Neuronal stem cell (in vitro differentiated cells): ENCODE measurements at regions not wholly inside any gene's neighbourhood (a gene's known extent, or its start where the extent isn't known, plus 50 kb on each side); places are given as distances from the start of the nearest gene placed in this dataset.

ENCODE experiments used
- DNase-seq: peaks from one replicate; pipeline ENCODE4 v3.0.0-alpha.2; 2013; ENCODE audit warnings: low spot score
- H2AFZ ChIP-seq: one replicate; pipeline ENCODE4 v1.6.1; 2013; ENCODE audit warnings: mild to moderate bottlenecking, low read length, inconsistent platforms
- H2AK5ac ChIP-seq: 2 replicates; pipeline ENCODE4 v1.6.1; 2013; ENCODE audit warnings: low read depth, mild to moderate bottlenecking, inconsistent platforms, low read length, moderate library complexity, mixed read lengths
- H2BK120ac ChIP-seq: 2 replicates; pipeline ENCODE4 v1.6.1; 2013; ENCODE audit warnings: low read depth, mild to moderate bottlenecking, inconsistent platforms, low read length, moderate library complexity, mixed read lengths
- H2BK12ac ChIP-seq: one replicate; pipeline ENCODE4 v1.6.1; 2013; ENCODE audit warnings: low read length, inconsistent platforms
- H2BK15ac ChIP-seq: 2 replicates; pipeline ENCODE4 v1.6.1; 2013; ENCODE audit warnings: mild to moderate bottlenecking, low read length, inconsistent platforms, mixed read lengths
- H2BK5ac ChIP-seq: one replicate; pipeline ENCODE4 v1.6.1; 2013; ENCODE audit warnings: inconsistent platforms, mild to moderate bottlenecking, low read length, moderate library complexity
- H3K14ac ChIP-seq: one replicate; pipeline ENCODE4 v1.6.1; 2013; ENCODE audit warnings: low read length, inconsistent platforms
- H3K18ac ChIP-seq: 2 replicates; pipeline ENCODE4 v1.6.1; 2013; ENCODE audit warnings: low read length, inconsistent platforms
- H3K23ac ChIP-seq: 2 replicates; pipeline ENCODE4 v1.6.1; 2013; ENCODE audit warnings: low read depth, mild to moderate bottlenecking, mixed read lengths, low read length, inconsistent platforms; ENCODE audit not compliant: poor library complexity
- H3K27ac ChIP-seq: replicated peaks from 3 replicates; pipeline ENCODE4 v1.5.1; 2013; ENCODE audit warnings: low read length, inconsistent platforms
- H3K27me3 ChIP-seq, 3 experiments: 2 replicates each; pipeline ENCODE4 v1.6.1; 2013; ENCODE audit warnings: low read length in 3 of 3, mild to moderate bottlenecking in 2 of 3, inconsistent platforms in 1 of 3, low read depth in 1 of 3, mixed read lengths in 1 of 3, moderate library complexity in 1 of 3; ENCODE audit not compliant: control insufficient read depth in 3 of 3, insufficient read depth in 3 of 3
- H3K36me3 ChIP-seq, 2 donors: replicated peaks in 1 of 2; 2 replicates each; pipeline ENCODE4 v1.6.1; 2013; ENCODE audit warnings: low read length in 2 of 2; ENCODE audit not compliant: control insufficient read depth in 2 of 2, insufficient read depth in 2 of 2
- H3K4ac ChIP-seq: 2 replicates; pipeline ENCODE4 v1.6.1; 2013; ENCODE audit warnings: inconsistent platforms, mild to moderate bottlenecking, low read length, moderate library complexity
- H3K4me1 ChIP-seq, 2 donors: 1 replicate in 1 of 2; 2 replicates in 1 of 2; pipeline ENCODE4 v1.6.1; 2013; ENCODE audit warnings: low read length in 2 of 2, low read depth in 1 of 2; ENCODE audit not compliant: control insufficient read depth in 2 of 2, insufficient read depth in 1 of 2
- H3K4me2 ChIP-seq: one replicate; pipeline ENCODE4 v1.6.1; 2013; ENCODE audit warnings: mild to moderate bottlenecking, low read length, inconsistent platforms; ENCODE audit not compliant: insufficient read depth, poor library complexity, severe bottlenecking
- H3K4me3 ChIP-seq, 2 donors: 2 replicates each; pipeline ENCODE4 v1.5.1; 2013; ENCODE audit warnings: low read length in 2 of 2, mild to moderate bottlenecking in 2 of 2, inconsistent platforms in 1 of 2, moderate library complexity in 1 of 2
- H3K79me1 ChIP-seq: one replicate; pipeline ENCODE4 v1.6.1; 2013; ENCODE audit warnings: low read depth, mild to moderate bottlenecking, inconsistent platforms, low read length, moderate library complexity
- H3K9ac ChIP-seq: one replicate; pipeline ENCODE4 v1.6.1; 2013; ENCODE audit warnings: mild to moderate bottlenecking, low read depth, low read length, inconsistent platforms; ENCODE audit not compliant: poor library complexity
- H3K9me3 ChIP-seq, 2 donors: replicated peaks in 1 of 2; 2 replicates each; pipeline versions ENCODE3 to v1.6.1; 2013; ENCODE audit warnings: low read length in 2 of 2, mild to moderate bottlenecking in 2 of 2, inconsistent platforms in 1 of 2, low read depth in 1 of 2, mixed read lengths in 1 of 2, moderate library complexity in 1 of 2; ENCODE audit not compliant: control insufficient read depth in 2 of 2, insufficient read depth in 1 of 2
- H4K8ac ChIP-seq: one replicate; pipeline ENCODE4 v1.6.1; 2013; ENCODE audit warnings: low read depth, mild to moderate bottlenecking, inconsistent platforms, low read length, moderate library complexity
- H4K91ac ChIP-seq: one replicate; pipeline ENCODE4 v1.6.1; 2013; ENCODE audit warnings: low read length, low read depth, mild to moderate bottlenecking, inconsistent platforms; ENCODE audit not compliant: poor library complexity
- WGBS, 2 donors: extraction: QIAGEN DNeasy Blood & Tissue Kit; methylation state at CpG; one replicate each; pipeline ENCODE4 v1.1.7; 2013; ENCODE audit warnings: missing lambda C conversion rate in 2 of 2, mixed read lengths in 1 of 2; ENCODE audit not compliant: insufficient read length in 2 of 2, insufficient replicate concordance in 1 of 2; ENCODE audit errors: extremely low coverage in 2 of 2; 5-methylcytosine and 5-hydroxymethylcytosine counted together

- no peaks in the 10 kb centered on the region for H3K79me1 ChIP-seq
- H3K4ac ChIP-seq = no peak overlapping the region
- no peak overlapping the region for H3K23ac ChIP-seq
- H3K9me3 ChIP-seq = no peaks in the 10 kb centered on the region
- no peak overlapping the region for H2BK120ac ChIP-seq
- H3K4me2 ChIP-seq = no peak overlapping the region
- H3K27me3 ChIP-seq = no peaks in the 10 kb centered on the region
- H4K8ac ChIP-seq = no peak overlapping the region
- WGBS, 2 donors = no CpG with 5 or more reads among the region's 2 CpGs
- H3K4me3 ChIP-seq = no peak overlapping the region
- H2BK12ac ChIP-seq = no peak overlapping the region
- no peak overlapping the region for H2AFZ ChIP-seq
- H3K36me3 ChIP-seq = no peaks in the 10 kb centered on the region
- no peak overlapping the region for H2AK5ac ChIP-seq
- H2BK15ac ChIP-seq = no peak overlapping the region
- H3K4me1 ChIP-seq = no peaks in the 10 kb centered on the region
- no peak overlapping the region for H3K14ac ChIP-seq
- H3K27ac ChIP-seq = no peak overlapping the region
- no peak overlapping the region for H2BK5ac ChIP-seq
- no peak for DNase-seq
- H3K18ac ChIP-seq = no peak overlapping the region
- H4K91ac ChIP-seq = no peak overlapping the region
- no peak overlapping the region for H3K9ac ChIP-seq
These were observed 94.4 kb downstream of the IZUMO3 start for GRCh38 chr9:24451346-24451745.

GRCh38 chr9:24449976-24450375 lies 95.7 kb downstream of the IZUMO3 start:
- no peaks in the 10 kb centered on the region for H3K9me3 ChIP-seq
- WGBS, 2 donors = no CpG with 5 or more reads among the region's 1 CpG
- no peak overlapping the region for H2BK5ac ChIP-seq
- no peak overlapping the region for H4K8ac ChIP-seq
- H3K4ac ChIP-seq = no peak overlapping the region
- H3K79me1 ChIP-seq = no peaks in the 10 kb centered on the region
- H3K14ac ChIP-seq = no peak overlapping the region
- no peak overlapping the region for H2AK5ac ChIP-seq
- no peak overlapping the region for H2AFZ ChIP-seq
- no peak overlapping the region for H2BK15ac ChIP-seq
- no peaks in the 10 kb centered on the region for H3K4me1 ChIP-seq
- H3K4me3 ChIP-seq = no peak overlapping the region
- no peak overlapping the region for H3K4me2 ChIP-seq
- no peak overlapping the region for H2BK12ac ChIP-seq
- no peak for DNase-seq
- no peak overlapping the region for H4K91ac ChIP-seq
- no peak overlapping the region for H3K23ac ChIP-seq
- no peak overlapping the region for H2BK120ac ChIP-seq
- no peak overlapping the region for H3K27ac ChIP-seq
- no peak overlapping the region for H3K9ac ChIP-seq
- H3K18ac ChIP-seq = no peak overlapping the region
- H3K27me3 ChIP-seq = no peaks in the 10 kb centered on the region
- no peaks in the 10 kb centered on the region for H3K36me3 ChIP-seq

GRCh38 chr9:24439456-24439855 lies 106.2 kb downstream of the IZUMO3 start:
- Histone ChIP-seq H3K9ac (no peak overlapping the region), H4K8ac (no peak overlapping the region), H3K14ac (no peak overlapping the region), H3K4me3 (no peak overlapping the region), H2BK12ac (no peak overlapping the region), H2BK15ac (no peak overlapping the region), H4K91ac (no peak overlapping the region), H2BK5ac (no peak overlapping the region), H3K27me3 (no peaks in the 10 kb centered on the region), H2BK120ac (no peak overlapping the region), H3K18ac (no peak overlapping the region), H2AK5ac (no peak overlapping the region), H3K27ac (no peak overlapping the region), H3K4me2 (no peak overlapping the region), H3K4me1 (peaks cover 0 to 3% of the 10 kb centered on the region in 2 donors), H2AFZ (no peak overlapping the region), H3K79me1 (no peaks in the 10 kb centered on the region), H3K23ac (no peak overlapping the region), H3K36me3 (no peaks in the 10 kb centered on the region), H3K4ac (no peak overlapping the region), H3K9me3 (no peaks in the 10 kb centered on the region)
- DNase-seq = no peak

GRCh38 chr9:24438876-24439275 lies 106.8 kb downstream of the IZUMO3 start:
- H3K27ac ChIP-seq = no peak overlapping the region
- no peaks in the 10 kb centered on the region for H3K9me3 ChIP-seq
- WGBS, 2 donors = no CpG with 5 or more reads among the region's 3 CpGs
- no peak overlapping the region for H3K23ac ChIP-seq
- H3K9ac ChIP-seq = no peak overlapping the region
- no peak overlapping the region for H3K4me3 ChIP-seq
- H3K79me1 ChIP-seq = no peaks in the 10 kb centered on the region
- no peak overlapping the region for H3K14ac ChIP-seq
- H3K4me1 ChIP-seq = peaks cover 0 to 3% of the 10 kb centered on the region in 2 donors
- no peak overlapping the region for H2AK5ac ChIP-seq
- H3K4me2 ChIP-seq = no peak overlapping the region
- no peak overlapping the region for H2BK15ac ChIP-seq
- no peak overlapping the region for H2BK120ac ChIP-seq
- no peak for DNase-seq
- no peak overlapping the region for H4K8ac ChIP-seq
- H3K4ac ChIP-seq = no peak overlapping the region
- no peak overlapping the region for H4K91ac ChIP-seq
- no peak overlapping the region for H2BK5ac ChIP-seq
- no peaks in the 10 kb centered on the region for H3K36me3 ChIP-seq
- no peak overlapping the region for H2AFZ ChIP-seq
- H3K27me3 ChIP-seq = no peaks in the 10 kb centered on the region
- no peak overlapping the region for H2BK12ac ChIP-seq
- no peak overlapping the region for H3K18ac ChIP-seq
